PC-9 (cell line): ENCODE measurements at regions not wholly inside any gene's neighbourhood (a gene's known extent, or its start where the extent isn't known, plus 50 kb on each side); places are given as distances from the start of the nearest gene placed in this dataset.

Source experiments
- BruUV-seq: library from RNA; stranded (reverse); fragments of 400-500 nt; replicated peaks from 2 replicates; lab custom pipeline; 2021; lab: Mats Ljungman, UMichigan
- CTCF ChIA-PET: fragments of 300-600 bp; sonication (Branson Sonifier 250); formaldehyde crosslinking; loops from one replicate; lab custom pipeline; 2022; ENCODE audit warnings: antibody characterized with exemption; lab: Charles Lee
- POLR2A ChIA-PET: fragments of 300-600 bp; sonication (Branson Sonifier 250); formaldehyde crosslinking; loops from one replicate; lab custom pipeline; 2022; ENCODE audit warnings: antibody characterized with exemption; ENCODE audit not compliant: unreplicated experiment; lab: Charles Lee
- DNase-seq, 2 experiments: peaks; one replicate each; pipeline versions ENCODE4 v3.0.0 to v3.0.0-alpha.2; 2015 to 2022; ENCODE audit warnings: mixed read lengths in 1 of 2
- H2AFZ ChIP-seq: fragments of 200-600 bp; sonication (generic); 2 replicates; pipeline ENCODE4 v1.8.1; 2017; ENCODE audit warnings: antibody characterized with exemption
- H3F3A ChIP-seq: fragments of 200-600 bp; sonication (generic); 2 replicates; pipeline ENCODE4 v1.8.1; 2017; ENCODE audit warnings: antibody characterized with exemption, mild to moderate bottlenecking, low read depth; ENCODE audit not compliant: insufficient read depth
- H3K27ac ChIP-seq: fragments of 200-600 bp; sonication (generic); 2 replicates; pipeline ENCODE4 v1.6.1; 2016; ENCODE audit warnings: mixed run types
- H3K27me3 ChIP-seq: fragments of 200-600 bp; sonication (generic); 2 replicates; pipeline ENCODE4 v1.6.1; 2016; ENCODE audit warnings: low read depth, mixed run types; ENCODE audit not compliant: insufficient read depth
- H3K36me3 ChIP-seq: fragments of 200-600 bp; sonication (generic); 2 replicates; pipeline ENCODE4 v1.6.1; 2016; ENCODE audit warnings: low read depth, mixed run types
- H3K4me1 ChIP-seq: fragments of 200-600 bp; sonication (generic); replicated peaks from 2 replicates; pipeline ENCODE4 v1.6.1; 2016; ENCODE audit warnings: mixed run types; ENCODE audit not compliant: insufficient read depth
- H3K4me2 ChIP-seq: fragments of 200-600 bp; sonication (generic); 2 replicates; pipeline ENCODE4 v1.6.1; 2017; ENCODE audit warnings: mixed run types
- H3K4me3 ChIP-seq: fragments of 200-600 bp; sonication (generic); 2 replicates; pipeline ENCODE4 v1.6.1; 2016; ENCODE audit warnings: mixed run types
- H3K79me2 ChIP-seq: fragments of 200-600 bp; sonication (generic); 2 replicates; pipeline ENCODE4 v1.6.1; 2017; ENCODE audit warnings: low read depth, mixed run types
- H3K9me2 ChIP-seq: fragments of 200-600 bp; sonication (generic); 2 replicates; pipeline ENCODE4 v1.8.1; 2017; ENCODE audit warnings: mild to moderate bottlenecking; ENCODE audit not compliant: insufficient read depth
- H3K9me3 ChIP-seq: fragments of 200-600 bp; sonication (generic); 2 replicates; pipeline ENCODE4 v1.8.1; 2016; ENCODE audit warnings: low read depth; ENCODE audit not compliant: insufficient read depth
- H4K20me1 ChIP-seq: fragments of 200-600 bp; sonication (generic); 2 replicates; pipeline ENCODE4 v1.8.1; 2017; ENCODE audit not compliant: insufficient read depth
- EZH2 ChIP-seq: fragments of 200-600 bp; sonication (generic); IDR thresholded peaks from 2 replicates; pipeline ENCODE4 v1.8.0; 2017; ENCODE audit warnings: antibody characterized with exemption, low read depth
- intact Hi-C: fragments of 100-400 bp; cut with micrococcal nuclease; formaldehyde crosslinking; loops from one replicate; pipeline ENCODE4 v1.10.0; 2022; ENCODE audit not compliant: unreplicated experiment
- TF ChIP-seq, protein P1 (sequence below): fragments of 200-600 bp; sonication (generic); conservative IDR thresholded peaks from 2 replicates; pipeline ENCODE4 v1.6.1; 2017; ENCODE audit warnings: mixed run types, antibody characterized with exemption, mild to moderate bottlenecking, moderate library complexity

DNA sequence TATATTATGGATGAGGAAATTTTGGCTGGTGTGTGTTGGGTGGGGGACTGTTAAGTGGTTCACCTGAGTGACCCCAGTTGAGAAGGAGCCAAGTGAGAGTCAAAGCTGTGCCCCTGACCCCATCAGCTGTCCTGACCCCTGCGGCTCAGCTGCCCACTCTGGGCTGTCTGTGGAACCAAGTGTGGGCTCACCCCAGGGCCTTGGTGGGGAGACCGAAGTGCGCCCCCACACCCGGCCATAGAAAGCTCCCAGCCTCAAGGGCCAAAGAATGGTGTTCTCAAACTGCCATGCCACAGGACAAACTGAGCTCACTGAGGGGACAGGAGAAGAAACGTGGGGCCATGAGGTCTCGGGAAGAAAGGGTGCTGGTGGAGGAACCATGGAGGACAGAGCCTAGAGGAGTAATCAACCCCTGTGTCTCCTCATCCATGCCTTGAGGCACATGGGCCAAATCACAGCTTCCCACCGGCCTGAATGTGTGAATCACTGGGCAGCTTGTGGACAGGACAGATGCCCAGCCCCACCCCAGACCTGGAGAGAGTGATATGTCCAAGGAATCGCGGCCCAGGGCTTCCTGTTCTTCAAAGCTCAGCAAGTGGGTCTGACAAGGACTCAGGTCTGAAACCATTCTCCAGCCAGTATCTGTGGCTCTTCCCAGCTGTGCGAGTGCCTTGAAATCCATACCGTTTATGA lies 86.2 kb upstream of the CACUL1 start:
- Histone ChIP-seq H3K9me2 (no peaks in the 10 kb centered on the region), H3K79me2 (no peaks in the 10 kb centered on the region), H3K4me2 (peak overlapping the region; percentile 43; the same call in 1 of the 2 replicates), H3K36me3 (no peaks in the 10 kb centered on the region), H3F3A (peaks cover 9% of the 10 kb centered on the region), H3K9me3 (no peaks in the 10 kb centered on the region), H3K4me1 (peaks cover 44% of the 10 kb centered on the region), H2AFZ (no peak overlapping the region), H3K27me3 (no peaks in the 10 kb centered on the region), H3K27ac (no peak overlapping the region), H3K4me3 (no peak overlapping the region), H4K20me1 (no peaks in the 10 kb centered on the region)
- no peak for DNase-seq
- ChIA-PET POLR2A (no interaction called here), CTCF (no interaction called here)
- TF ChIP-seq EZH2: no peak
- TF ChIP-seq, protein P1, sequence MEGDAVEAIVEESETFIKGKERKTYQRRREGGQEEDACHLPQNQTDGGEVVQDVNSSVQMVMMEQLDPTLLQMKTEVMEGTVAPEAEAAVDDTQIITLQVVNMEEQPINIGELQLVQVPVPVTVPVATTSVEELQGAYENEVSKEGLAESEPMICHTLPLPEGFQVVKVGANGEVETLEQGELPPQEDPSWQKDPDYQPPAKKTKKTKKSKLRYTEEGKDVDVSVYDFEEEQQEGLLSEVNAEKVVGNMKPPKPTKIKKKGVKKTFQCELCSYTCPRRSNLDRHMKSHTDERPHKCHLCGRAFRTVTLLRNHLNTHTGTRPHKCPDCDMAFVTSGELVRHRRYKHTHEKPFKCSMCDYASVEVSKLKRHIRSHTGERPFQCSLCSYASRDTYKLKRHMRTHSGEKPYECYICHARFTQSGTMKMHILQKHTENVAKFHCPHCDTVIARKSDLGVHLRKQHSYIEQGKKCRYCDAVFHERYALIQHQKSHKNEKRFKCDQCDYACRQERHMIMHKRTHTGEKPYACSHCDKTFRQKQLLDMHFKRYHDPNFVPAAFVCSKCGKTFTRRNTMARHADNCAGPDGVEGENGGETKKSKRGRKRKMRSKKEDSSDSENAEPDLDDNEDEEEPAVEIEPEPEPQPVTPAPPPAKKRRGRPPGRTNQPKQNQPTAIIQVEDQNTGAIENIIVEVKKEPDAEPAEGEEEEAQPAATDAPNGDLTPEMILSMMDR: no peak
- no TSS peak for BruUV-seq
- intact Hi-C loops: no loop called here

DNA sequence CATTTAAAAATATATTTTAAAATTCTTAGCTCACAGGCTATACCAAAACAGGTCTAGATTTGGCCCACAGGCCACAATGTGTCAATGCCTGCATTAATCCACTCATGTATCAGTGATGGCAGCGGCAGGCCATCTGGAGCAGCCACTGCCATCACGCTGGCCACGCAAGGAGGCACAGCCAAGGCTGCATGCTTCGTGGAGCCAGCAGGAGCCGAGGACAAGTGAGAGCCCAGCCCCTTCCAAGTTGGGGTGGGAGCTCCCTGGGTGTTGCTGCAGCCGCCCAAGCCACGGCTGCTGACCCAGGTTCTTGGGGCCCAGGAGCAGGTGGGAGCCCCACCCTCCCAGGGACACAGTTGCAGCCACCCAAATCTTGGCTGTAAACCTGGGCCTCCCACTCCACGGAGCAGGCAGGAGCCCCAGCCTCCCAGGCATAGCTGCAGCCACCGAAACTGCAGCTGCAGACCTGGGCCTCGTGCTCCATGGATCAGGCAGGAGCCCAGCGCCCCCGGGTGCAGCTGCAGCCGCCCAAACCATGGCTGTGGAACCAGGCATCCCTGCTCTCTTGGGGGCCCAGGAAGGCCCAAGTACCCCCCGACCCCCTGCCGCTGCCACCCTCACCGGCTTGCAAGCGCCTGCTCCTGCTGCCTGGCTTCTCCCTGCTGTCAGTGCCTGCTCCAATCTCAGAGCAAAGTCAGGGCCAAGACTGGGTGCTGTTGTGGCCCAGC lies 87.3 kb upstream of the CACUL1 start:
- no peak for DNase-seq
- intact Hi-C loops: no loop called here
- Histone ChIP-seq H3K4me1 (peaks cover 36% of the 10 kb centered on the region), H3K4me3 (no peak overlapping the region), H4K20me1 (no peaks in the 10 kb centered on the region), H3K79me2 (no peaks in the 10 kb centered on the region), H2AFZ (no peak overlapping the region), H3K36me3 (no peaks in the 10 kb centered on the region), H3K9me2 (no peaks in the 10 kb centered on the region), H3K27me3 (no peaks in the 10 kb centered on the region), H3K4me2 (no peak overlapping the region), H3F3A (peaks cover 9% of the 10 kb centered on the region), H3K9me3 (no peaks in the 10 kb centered on the region), H3K27ac (no peak overlapping the region)
- BruUV-seq: no TSS peak
- TF ChIP-seq, protein P1: no peak
- TF ChIP-seq EZH2: no peak
- ChIA-PET POLR2A (no interaction called here), CTCF (no interaction called here)

DNA sequence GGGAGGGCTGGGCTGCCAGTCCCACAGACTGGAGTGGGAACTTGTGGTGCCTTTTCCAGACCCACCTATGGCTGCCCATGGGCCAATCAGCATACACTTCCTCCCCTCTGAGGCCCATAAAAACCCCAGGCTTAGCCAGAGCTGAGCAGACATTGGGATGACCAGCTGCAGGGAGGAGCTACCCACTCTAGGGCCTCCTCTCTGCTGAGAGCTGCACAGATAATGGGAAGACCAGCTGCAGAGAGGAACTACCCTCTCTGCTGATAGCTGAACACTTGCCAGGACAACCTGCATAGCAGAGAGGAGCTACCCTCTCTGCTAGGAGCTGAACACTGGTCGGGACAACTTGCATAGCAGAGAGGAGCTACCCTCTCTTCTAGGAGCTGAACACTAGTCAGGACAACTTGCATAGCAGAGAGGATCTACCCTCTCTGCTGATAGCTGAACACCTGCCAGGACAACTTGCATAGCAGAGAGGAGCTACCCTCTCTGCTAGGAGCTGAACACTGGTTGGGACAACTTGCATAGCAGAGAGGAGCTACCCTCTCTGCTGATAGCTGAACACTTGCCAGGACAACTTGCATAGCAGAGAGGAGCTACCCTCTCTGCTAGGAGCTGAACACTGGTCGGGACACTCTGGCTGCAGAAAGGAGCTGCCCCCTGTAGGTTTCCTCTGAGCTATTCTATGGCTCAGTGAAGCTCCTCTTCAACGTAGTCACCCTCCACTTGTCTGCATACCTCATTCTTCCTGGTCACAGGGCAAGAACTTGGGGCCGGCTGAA lies 88.3 kb upstream of the CACUL1 start:
- H2AFZ ChIP-seq: no peak overlapping the region
- H3K4me2 ChIP-seq: no peak overlapping the region
- H3K79me2 ChIP-seq: no peaks in the 10 kb centered on the region
- no peaks in the 10 kb centered on the region for H3K27me3 ChIP-seq
- H3K36me3 ChIP-seq: no peaks in the 10 kb centered on the region
- intact Hi-C loops: no loop called here
- TF ChIP-seq EZH2: no peak
- TF ChIP-seq, protein P1: no peak
- DNase-seq: no peak
- BruUV-seq: no TSS peak
- H3K27ac ChIP-seq: no peak overlapping the region
- no peak overlapping the region for H3K4me3 ChIP-seq
- peaks cover 36% of the 10 kb centered on the region for H3K4me1 ChIP-seq
- no peaks in the 10 kb centered on the region for H3K9me2 ChIP-seq
- no peaks in the 10 kb centered on the region for H3K9me3 ChIP-seq
- POLR2A ChIA-PET: no interaction called here
- CTCF ChIA-PET: interaction anchor here (0.6 kb wide), 2 partner anchors 44 to 1400 kb away, joined by 3 to 19 read pairs; no protein-coding TSS in a partner anchor
- peaks cover 9% of the 10 kb centered on the region for H3F3A ChIP-seq
- H4K20me1 ChIP-seq: no peaks in the 10 kb centered on the region
